ENCODE measurements at regions not wholly inside any gene's neighbourhood (a gene's known extent, or its start where the extent isn't known, plus 50 kb on each side); places are given as distances from the start of the nearest gene placed in this dataset.
"Not testable (repeated sequence)": the region's sequence is repeated elsewhere in the genome, so short reads cannot be mapped to it uniquely, and the experiment has no call there.

GRCh38 chr12:19897900-19898408 is 458.7 kb downstream of the AEBP2 start:
- DNase-seq (ENCODE audit: low read depth in 2 of 2), result no peak

- no peak for DNase-seq (ENCODE audit: low read depth in 2 of 2)
These were observed 462.5 kb downstream of the AEBP2 start for GRCh38 chr12:19901841-19902240.

- peak in 1 of 2 donors; percentile 39 for DNase-seq (ENCODE audit: low read depth in 2 of 2)
These were observed 463.5 kb upstream of the PDE3A start for GRCh38 chr12:19904819-19905218.

DNA sequence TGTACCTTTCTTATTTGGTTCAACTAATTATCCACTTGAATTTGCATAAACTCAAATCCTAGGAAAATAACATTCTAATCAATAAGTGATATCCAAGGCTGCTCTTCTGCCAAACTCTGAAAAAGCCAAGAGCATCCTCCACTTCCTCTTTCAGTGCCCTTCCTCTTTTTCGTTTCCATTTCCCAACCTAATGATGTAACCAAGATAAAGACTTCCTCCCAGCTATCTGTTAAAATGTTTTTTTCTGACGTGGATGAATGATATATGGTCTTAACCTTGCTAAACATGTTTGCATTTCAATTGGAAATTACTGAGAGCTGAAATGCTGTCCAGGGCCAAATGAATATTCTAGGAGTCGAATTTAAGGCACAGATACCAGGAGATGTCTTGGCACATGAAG is 459.5 kb upstream of the PDE3A start:
- no peak for DNase-seq (ENCODE audit: low read depth in 2 of 2)

DNA sequence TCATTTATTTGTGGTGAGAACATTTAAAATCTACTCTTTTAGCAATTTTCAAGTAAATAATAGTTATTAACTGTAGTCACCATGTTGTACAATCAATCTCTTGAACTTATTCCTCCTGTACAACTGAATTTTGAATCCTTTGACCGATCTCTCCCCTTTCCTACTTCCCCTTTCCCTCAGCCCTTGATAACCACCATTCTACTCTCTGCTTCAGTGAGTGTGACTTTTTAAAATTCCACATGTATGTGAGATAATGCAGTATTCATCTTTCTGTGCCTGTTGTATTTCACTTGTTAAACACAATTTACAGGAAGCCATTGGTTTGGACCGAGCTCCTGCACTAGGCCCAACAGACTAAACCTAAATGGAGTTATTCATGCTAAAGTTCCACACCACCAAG is 458.9 kb upstream of the PDE3A start:
- DNase-seq (ENCODE audit: low read depth in 2 of 2), result no peak

GRCh38 chr12:19910681-19911080 is 457.7 kb upstream of the PDE3A start:
- no peak for DNase-seq (ENCODE audit: low read depth in 2 of 2)

DNA sequence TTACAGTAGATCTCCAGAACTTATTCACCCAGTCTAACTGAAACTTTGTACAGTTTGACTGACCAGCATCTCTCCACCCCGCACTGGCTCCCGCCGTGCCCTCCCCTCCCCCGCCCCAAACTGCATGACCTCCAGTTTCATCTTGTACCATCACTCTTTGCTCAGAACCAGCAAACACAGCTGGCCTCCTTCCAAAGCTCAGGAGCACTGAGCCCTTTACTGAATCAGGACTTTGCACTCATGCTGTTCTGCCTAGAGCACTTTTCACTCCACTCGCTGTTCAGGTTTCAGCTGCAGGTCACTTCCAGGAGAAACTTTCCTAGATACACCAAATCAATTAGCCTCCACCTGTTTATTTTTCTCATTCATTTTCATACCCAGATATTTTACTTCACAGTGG is 455.3 kb upstream of the PDE3A start:
- DNase-seq (ENCODE audit: low read depth in 2 of 2), result no peak

- peak; percentile 61 to 74 for DNase-seq (ENCODE audit: low read depth in 2 of 2)
These were observed 452.7 kb upstream of the PDE3A start for GRCh38 chr12:19915392-19916195.

DNA sequence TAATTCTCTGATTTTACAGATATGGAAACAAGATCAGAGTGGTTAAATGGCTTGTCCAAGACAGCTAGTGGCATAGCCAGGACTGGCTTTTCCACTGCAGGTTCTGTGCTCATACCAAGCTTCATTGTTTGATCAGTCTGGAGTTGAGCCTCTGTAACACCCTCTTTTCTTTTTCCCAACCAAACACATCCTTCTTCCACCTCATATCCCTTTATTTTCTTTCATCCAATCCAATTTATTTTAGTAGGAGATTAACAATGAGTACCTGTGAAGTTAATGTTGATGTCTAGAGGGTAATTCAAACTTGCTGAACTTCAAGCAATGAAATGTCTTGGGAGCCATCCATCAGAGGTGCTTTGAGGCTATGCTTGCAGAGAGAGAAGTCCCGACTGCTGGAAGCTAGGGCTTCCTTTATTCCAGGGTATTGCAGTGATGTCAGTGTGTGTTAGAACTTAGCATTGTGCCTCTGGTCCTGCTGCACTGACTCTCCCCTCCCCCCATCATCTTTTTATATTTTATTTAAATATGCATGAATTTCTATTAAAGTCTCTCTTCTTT is 452.1 kb upstream of the PDE3A start:
- no peak for DNase-seq (ENCODE audit: low read depth in 2 of 2)

- no peak for DNase-seq (ENCODE audit: low read depth in 2 of 2)
These were observed 451.4 kb upstream of the PDE3A start for GRCh38 chr12:19916974-19917373.

DNA sequence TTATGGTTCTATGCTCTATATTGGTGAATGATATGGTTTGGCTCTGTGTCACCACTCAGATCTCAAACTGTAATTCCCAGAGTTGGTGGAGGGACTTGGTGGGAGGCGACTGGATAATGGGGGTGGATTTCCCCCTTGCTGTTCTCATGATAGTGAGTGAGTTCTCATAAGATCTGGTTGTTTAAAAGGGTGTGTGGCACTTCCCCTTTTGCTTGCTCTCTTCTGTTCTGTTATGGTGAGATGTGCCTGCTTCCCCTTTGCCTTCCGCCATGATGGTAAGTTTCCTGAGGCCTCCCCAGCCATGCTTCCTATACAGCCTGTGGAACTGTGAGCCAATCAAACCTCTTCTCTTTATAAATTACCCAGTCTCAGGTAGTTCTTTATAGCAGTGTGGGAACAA is 446.6 kb upstream of the PDE3A start:
- not testable (repeated sequence) for DNase-seq (ENCODE audit: low read depth in 2 of 2)

GRCh38 chr12:19922717-19923116 is 445.6 kb upstream of the PDE3A start:
- DNase-seq (ENCODE audit: low read depth in 2 of 2), result no peak

DNA sequence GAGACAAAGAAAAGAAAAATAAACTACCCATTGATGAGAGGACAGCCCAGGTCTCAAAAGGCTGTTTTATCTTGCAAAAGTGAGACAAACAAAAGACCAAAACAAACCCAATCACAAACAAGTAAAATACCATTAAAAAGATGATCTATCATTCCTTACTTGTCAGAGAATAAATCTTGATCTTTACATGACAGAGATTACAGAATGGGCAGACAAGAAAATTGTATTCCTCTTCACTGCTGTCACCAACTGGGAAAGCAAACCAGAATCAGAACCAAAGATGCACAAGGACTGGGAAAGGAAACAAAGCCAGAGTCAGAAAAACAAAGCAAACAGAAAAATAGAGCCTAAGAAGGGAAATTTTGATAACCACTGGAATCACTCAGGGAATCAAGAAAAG is 444.0 kb upstream of the PDE3A start:
- no peak for DNase-seq (ENCODE audit: low read depth in 2 of 2)

- no peak for DNase-seq (ENCODE audit: low read depth in 2 of 2)
These were observed 442.5 kb upstream of the PDE3A start for GRCh38 chr12:19925841-19926240.

DNA sequence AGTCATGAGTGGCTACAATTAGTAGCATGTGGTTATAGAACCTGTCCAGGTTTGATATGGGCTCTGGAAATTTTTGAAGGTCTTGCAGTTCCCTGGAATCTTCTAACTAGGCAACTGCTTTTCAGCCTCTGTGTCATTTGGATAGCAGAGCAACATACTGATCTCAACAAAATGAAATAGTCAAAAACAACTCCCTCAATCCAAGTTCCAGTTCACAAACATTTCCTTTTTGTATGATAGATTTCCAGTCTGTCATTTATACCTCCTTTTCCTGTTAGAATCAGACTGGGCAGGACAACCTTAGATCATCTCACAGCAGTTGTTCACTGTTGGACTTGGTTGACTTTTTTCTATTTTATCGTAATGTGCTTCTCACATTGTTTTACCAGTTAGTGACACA is 442.1 kb upstream of the PDE3A start:
- DNase-seq (ENCODE audit: low read depth in 2 of 2), result peak; percentile 47 to 64

- DNase-seq (ENCODE audit: low read depth in 2 of 2), result no peak
These were observed 440.7 kb upstream of the PDE3A start for GRCh38 chr12:19927661-19928060.

DNA sequence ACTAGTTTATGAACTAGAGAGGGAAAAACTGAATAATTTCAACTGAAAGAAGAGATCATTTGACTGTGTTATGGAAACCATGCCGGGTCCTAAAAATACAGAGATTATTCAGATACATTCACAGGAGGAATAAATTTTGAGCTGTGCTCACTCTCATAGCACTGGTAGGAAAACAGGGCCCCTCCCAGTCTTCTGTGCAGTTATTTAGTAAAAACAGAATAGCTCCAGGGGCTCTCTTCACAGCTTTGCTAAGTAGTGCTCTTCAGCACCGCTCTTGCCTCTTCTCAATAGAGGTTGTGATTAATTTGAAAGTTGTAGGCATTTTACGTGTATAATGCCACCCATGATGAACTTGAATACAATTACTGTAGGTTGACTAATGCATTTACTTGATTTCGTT is 435.9 kb upstream of the PDE3A start:
- no peak for DNase-seq (ENCODE audit: low read depth in 2 of 2)

DNA sequence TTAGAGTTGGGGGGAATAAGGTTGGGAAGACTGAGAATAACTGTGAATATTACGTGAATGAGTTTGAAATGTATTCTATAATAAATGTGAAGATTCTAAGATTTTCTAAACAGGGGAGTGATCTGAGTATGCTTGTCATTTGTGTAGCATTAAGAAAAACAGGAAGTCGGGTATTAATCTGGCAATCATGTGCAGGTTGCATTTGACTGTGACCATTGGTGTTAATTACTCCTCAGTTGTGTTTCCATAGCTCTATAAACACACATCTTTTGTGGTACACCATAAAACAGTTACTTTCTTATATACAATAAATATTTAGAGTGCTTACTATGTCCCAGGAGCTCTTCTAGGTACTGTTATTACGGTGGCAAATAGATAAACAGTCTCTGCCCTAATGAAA is 434.4 kb upstream of the PDE3A start:
- DNase-seq (ENCODE audit: low read depth in 2 of 2), result no peak

DNA sequence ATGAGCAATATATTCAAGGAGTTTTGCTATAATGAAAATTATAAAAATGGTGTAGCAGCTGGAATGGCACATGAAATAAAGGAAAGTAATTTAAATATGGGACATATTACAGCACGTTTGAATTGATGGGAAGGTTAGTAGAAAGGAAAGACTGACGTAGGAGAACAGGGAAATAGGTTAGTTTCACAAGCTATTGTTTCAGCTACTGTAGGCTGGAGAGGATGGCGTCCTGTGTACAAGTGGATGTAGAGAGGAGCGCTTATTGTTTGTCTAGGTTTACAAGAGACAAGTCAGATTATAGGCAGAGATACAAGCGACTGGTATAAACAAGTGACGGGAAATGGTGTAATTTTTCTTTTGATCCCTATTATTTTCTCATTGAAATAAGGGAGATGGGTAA is 431.2 kb upstream of the PDE3A start:
- DNase-seq (ENCODE audit: low read depth in 2 of 2), result peak; percentile 73 to 75

DNA sequence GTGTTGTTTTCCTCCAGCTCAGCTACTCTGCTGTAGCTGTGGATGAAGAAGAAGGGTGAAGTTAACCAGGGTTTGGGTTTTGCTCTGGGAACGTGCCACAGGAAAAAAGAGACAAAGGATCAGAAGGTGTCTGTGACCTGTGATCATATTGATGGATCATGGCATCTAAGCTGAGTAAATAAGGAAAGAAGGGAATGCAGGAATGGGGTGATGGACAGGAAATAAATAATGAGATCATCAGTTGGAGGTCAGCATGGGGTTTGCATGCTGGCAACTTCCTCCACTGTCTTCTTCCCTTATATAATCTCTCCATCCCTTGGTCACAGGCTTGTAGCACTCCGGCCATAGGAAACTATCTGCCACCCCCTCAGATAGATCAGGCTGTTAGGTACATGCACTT is 430.3 kb upstream of the PDE3A start:
- peak; percentile 72 to 81 for DNase-seq (ENCODE audit: low read depth in 2 of 2)

- DNase-seq (ENCODE audit: low read depth in 2 of 2), result no peak
These were observed 429.8 kb upstream of the PDE3A start for GRCh38 chr12:19938491-19938890.

DNA sequence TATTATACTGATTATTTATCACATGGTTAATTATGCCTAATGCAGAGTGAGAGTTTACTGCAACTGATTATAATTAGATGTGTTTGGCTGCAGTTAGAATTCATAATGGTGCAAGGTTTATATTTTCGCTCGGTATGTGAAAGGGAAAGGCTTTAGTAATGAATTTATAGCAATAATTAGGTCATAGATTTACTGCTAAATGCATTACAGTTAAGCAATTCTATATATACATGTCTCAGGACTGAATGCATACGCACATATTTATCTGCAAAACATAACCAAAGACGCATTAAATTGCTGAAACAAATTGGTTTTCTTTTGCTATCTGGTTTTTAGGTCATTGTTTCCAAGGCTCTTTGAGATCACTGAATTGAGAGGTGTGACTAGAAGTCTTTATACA is 428.1 kb upstream of the PDE3A start:
- no peak for DNase-seq (ENCODE audit: low read depth in 2 of 2)

DNA sequence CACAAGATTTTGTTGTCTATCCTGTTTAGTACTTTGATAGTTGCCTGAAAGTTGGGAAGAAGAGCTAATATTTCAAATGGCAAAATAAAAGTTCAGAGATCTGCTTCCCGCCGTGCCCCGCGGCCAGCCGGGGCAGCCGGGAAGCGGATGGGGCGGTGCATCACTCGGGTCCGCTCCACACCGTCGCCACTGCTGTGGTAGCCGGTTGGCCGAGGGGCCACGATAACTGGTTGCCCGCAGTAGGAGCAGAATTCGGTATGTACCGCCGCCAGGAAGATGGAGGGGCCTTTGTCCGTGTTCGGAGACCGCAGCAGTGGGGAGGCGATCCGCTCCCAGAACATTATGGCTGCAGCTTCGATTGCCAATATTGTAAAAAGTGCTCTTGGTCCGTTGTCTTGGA is 427.2 kb upstream of the PDE3A start:
- no peak for DNase-seq (ENCODE audit: low read depth in 2 of 2)
